ENCODE measurements at regions not wholly inside any gene's neighbourhood (a gene's known extent, or its start where the extent isn't known, plus 50 kb on each side); places are given as distances from the start of the nearest gene placed in this dataset.
"Not testable (repeated sequence)": the region's sequence is repeated elsewhere in the genome, so short reads cannot be mapped to it uniquely, and the experiment has no call there.

- POLR2A ChIA-PET, result interaction anchor here (0.7 kb wide), 1 partner anchor 1323 kb away, joined by 3 read pairs; no protein-coding TSS in a partner anchor
- CTCF ChIA-PET, result no interaction called here
- DNase-seq (ENCODE audit: low read depth, low spot score), result no peak
- no peak overlapping the region for H3K4me3 ChIP-seq (ENCODE audit: low read depth, low read length)
- TF ChIP-seq, protein P1, sequence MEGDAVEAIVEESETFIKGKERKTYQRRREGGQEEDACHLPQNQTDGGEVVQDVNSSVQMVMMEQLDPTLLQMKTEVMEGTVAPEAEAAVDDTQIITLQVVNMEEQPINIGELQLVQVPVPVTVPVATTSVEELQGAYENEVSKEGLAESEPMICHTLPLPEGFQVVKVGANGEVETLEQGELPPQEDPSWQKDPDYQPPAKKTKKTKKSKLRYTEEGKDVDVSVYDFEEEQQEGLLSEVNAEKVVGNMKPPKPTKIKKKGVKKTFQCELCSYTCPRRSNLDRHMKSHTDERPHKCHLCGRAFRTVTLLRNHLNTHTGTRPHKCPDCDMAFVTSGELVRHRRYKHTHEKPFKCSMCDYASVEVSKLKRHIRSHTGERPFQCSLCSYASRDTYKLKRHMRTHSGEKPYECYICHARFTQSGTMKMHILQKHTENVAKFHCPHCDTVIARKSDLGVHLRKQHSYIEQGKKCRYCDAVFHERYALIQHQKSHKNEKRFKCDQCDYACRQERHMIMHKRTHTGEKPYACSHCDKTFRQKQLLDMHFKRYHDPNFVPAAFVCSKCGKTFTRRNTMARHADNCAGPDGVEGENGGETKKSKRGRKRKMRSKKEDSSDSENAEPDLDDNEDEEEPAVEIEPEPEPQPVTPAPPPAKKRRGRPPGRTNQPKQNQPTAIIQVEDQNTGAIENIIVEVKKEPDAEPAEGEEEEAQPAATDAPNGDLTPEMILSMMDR (IDR thresholded peaks at IDR 0.05; ENCODE audit: insufficient read depth, low read length, missing control alignments), result no peak
Measured at GRCh38 chr20:47428164-47428563, 71.7 kb upstream of the ZMYND8 start.

DNA sequence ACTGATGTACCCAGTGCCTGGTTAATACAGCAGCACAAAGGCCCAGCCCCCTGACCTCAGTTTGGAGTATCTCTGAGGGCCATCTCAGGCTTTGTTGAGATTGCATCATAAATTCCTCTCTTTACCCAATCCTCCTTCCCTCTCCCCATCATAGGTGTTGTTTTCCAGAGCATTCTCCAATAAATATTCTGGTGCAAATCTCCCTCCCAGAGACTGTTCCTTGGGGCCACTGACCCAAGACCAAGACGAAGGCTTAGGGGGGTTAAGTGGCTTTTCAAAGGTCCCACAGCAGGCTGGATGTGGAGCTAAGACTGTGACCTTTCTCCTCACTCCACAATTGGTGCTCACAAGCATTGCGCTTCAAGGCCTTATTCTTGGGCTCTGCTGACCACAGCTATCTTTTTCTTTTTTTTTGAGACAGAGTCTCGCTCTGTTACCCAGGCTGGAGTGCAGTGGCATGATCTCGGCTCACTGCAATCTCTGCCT lies 72.4 kb upstream of the ZMYND8 start:
- DNase-seq (ENCODE audit: low read depth, low spot score), result no peak
- ChIA-PET CTCF (no interaction called here), POLR2A (interaction anchor here (0.6 to 0.7 kb wide), 2 partner anchors 180 to 1322 kb away, joined by 3 read pairs; no protein-coding TSS in a partner anchor)
- TF ChIP-seq, protein P1 (IDR thresholded peaks at IDR 0.05; ENCODE audit: insufficient read depth, low read length, missing control alignments), result no peak
- no peak overlapping the region for H3K4me3 ChIP-seq (ENCODE audit: low read depth, low read length)

GRCh38 chr20:47429409-47429808 lies 72.3 kb upstream of the NCOA3 start:
- TF ChIP-seq, protein P1 (IDR thresholded peaks at IDR 0.05; ENCODE audit: insufficient read depth, low read length, missing control alignments), result no peak
- H3K4me3 ChIP-seq (ENCODE audit: low read depth, low read length), result no peak overlapping the region
- ChIA-PET POLR2A (no interaction called here), CTCF (no interaction called here)
- DNase-seq (ENCODE audit: low read depth, low spot score), result no peak

- ChIA-PET CTCF (no interaction called here), POLR2A (no interaction called here)
- DNase-seq (ENCODE audit: low read depth, low spot score), result no peak
- TF ChIP-seq, protein P1 (IDR thresholded peaks at IDR 0.05; ENCODE audit: insufficient read depth, low read length, missing control alignments), result no peak
- no peak overlapping the region for H3K4me3 ChIP-seq (ENCODE audit: low read depth, low read length)
Measured at GRCh38 chr20:47430862-47431588, 70.7 kb upstream of the NCOA3 start.

DNA sequence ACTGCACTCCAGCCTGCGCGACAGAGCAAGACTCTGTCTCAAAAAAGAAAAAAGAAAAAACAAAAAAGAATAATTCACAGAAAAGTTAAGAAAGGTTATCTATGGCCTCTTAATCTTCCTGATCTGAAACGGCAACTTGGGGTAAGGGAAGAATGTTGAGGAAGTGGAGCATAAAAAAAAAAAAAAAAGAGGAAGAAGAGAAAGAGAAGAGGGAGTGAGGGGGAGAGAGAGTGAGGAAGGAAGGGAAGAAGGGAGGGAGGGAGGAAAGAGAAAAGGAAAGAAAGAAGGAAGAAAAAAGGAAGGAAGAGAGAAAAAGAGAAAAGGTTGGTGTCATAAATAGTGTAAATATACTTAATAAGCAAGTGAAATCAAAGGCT lies 68.9 kb upstream of the NCOA3 start:
- TF ChIP-seq, protein P1 (IDR thresholded peaks at IDR 0.05; ENCODE audit: insufficient read depth, low read length, missing control alignments), result no peak
- ChIA-PET POLR2A (no interaction called here), CTCF (interaction anchor here (1.0 to 1.4 kb wide), 4 partner anchors 25 to 227 kb away, joined by 3 to 5 read pairs (median 4); no protein-coding TSS in a partner anchor)

GRCh38 chr20:47434128-47434779 lies 67.4 kb upstream of the NCOA3 start:
- POLR2A ChIA-PET; H3K4me3 ChIP-seq (ENCODE audit: low read depth, low read length): not testable (repeated sequence)
- peak; percentile 50 for DNase-seq (ENCODE audit: low read depth, low spot score)
- CTCF ChIA-PET, result interaction anchor here (1.5 kb wide), 1 partner anchor 161 kb away, joined by 4 read pairs; no protein-coding TSS in a partner anchor

More for the DNA sequence above, 68.9 kb upstream of the NCOA3 start:
- H3K4me3 ChIP-seq (ENCODE audit: low read depth, low read length), result no peak overlapping the region
- DNase-seq (ENCODE audit: low read depth, low spot score), result no peak
